K562 (cell line): ENCODE measurements at regions not wholly inside any gene's neighbourhood (a gene's known extent, or its start where the extent isn't known, plus 50 kb on each side); places are given as distances from the start of the nearest gene placed in this dataset.

Experiments used
- ATAC-seq: fragments of 200-7000 bp; cut with Tn5 transposase; 3 replicates; pipeline ENCODE4 v1.9.1; 2020; ENCODE audit warnings: moderate library complexity
- BruUV-seq: library from RNA; stranded (reverse); fragments of 400-500 nt; replicated peaks from 2 replicates; lab custom pipeline; 2021; lab: Mats Ljungman, UMichigan
- CTCF ChIA-PET: fragments of 300-600 bp; formaldehyde crosslinking; extraction: SDS; loops from one replicate; lab custom pipeline; 2021; ENCODE audit warnings: low intra/inter-chr PET ratio; lab: Yijun Ruan, JAX
- POLR2A ChIA-PET: fragments of 300-600, 350-650 bp; sonication (Branson Sonifier 250); formaldehyde crosslinking; extraction: SDS; loops from one replicate; lab custom pipeline; 2021; ENCODE audit warnings: antibody characterized with exemption, inconsistent platforms; lab: Yijun Ruan, JAX
- DNase-seq, 4 experiments: peaks; one replicate each; pipeline versions ENCODE4 v3.0.0 to v3.0.0-alpha.2; 2011 to 2018; ENCODE audit warnings: low spot score in 3 of 4, mixed read lengths in 3 of 4; ENCODE audit errors: extremely low read depth in 1 of 4
- FAIRE-seq: peaks from 2 replicates; lab custom pipeline; 2011; peaks lifted over from hg19 to GRCh38; lab: Jason Lieb, UNC
- H2AFZ ChIP-seq: 2 replicates; pipeline ENCODE4 v1.6.0; 2011; ENCODE audit warnings: low read depth, low read length, control low read depth, inconsistent platforms
- H3K27ac ChIP-seq: fragments of 200-600 bp; 3 replicates; pipeline ENCODE4 v1.8.0; 2011; ENCODE audit warnings: low read depth, mild to moderate bottlenecking, control low read depth, inconsistent platforms, low read length, moderate library complexity, mixed read lengths; ENCODE audit errors: extremely low read depth
- H3K27me3 ChIP-seq, 2 experiments: fragments of 300-600 bp in 1 of 2; 2 replicates in 1 of 2; 3 replicates in 1 of 2; pipeline versions ENCODE4 v1.6.0 to v1.8.0; 2011; ENCODE audit warnings: inconsistent platforms in 2 of 2, low read length in 2 of 2, mild to moderate bottlenecking in 1 of 2, mixed read lengths in 1 of 2, moderate library complexity in 1 of 2; ENCODE audit not compliant: control insufficient read depth in 2 of 2, insufficient read depth in 2 of 2
- H3K36me3 ChIP-seq: fragments of 300-600 bp; 3 replicates; pipeline ENCODE4 v1.8.0; 2011; ENCODE audit warnings: mild to moderate bottlenecking, low read length, inconsistent platforms; ENCODE audit not compliant: control insufficient read depth, insufficient read depth
- H3K4me1 ChIP-seq, 2 experiments: fragments of 200-600 bp in 1 of 2; replicated peaks in 1 of 2; 2 replicates in 1 of 2; 3 replicates in 1 of 2; pipeline versions ENCODE4 v1.5.1 to v1.8.0; 2011; ENCODE audit warnings: inconsistent platforms in 2 of 2, low read length in 2 of 2, mild to moderate bottlenecking in 1 of 2, mixed read lengths in 1 of 2, moderate library complexity in 1 of 2; ENCODE audit not compliant: control insufficient read depth in 2 of 2, insufficient read depth in 2 of 2
- H3K4me2 ChIP-seq: 2 replicates; pipeline ENCODE4 v1.6.1; 2011; ENCODE audit warnings: low read length, control low read depth, inconsistent platforms, mixed read lengths; ENCODE audit not compliant: insufficient read depth
- H3K4me3 ChIP-seq: fragments of 200-600 bp; sonication (generic), shearing (Covaris generic); 2 replicates; pipeline ENCODE4 v1.5.1; 2016; ENCODE audit warnings: control low read depth, inconsistent platforms
- H3K79me2 ChIP-seq: fragments of 200-600 bp; 3 replicates; pipeline ENCODE4 v1.8.0; 2011; ENCODE audit warnings: low read length, inconsistent platforms; ENCODE audit not compliant: control insufficient read depth, insufficient read depth
- H3K9ac ChIP-seq, 2 experiments: 2 replicates each; pipeline versions ENCODE4 v1.6.0 to v1.6.1; 2011; ENCODE audit warnings: low read depth in 2 of 2, low read length in 2 of 2, control low read depth in 1 of 2, inconsistent platforms in 1 of 2, mild to moderate bottlenecking in 1 of 2, mixed read lengths in 1 of 2; ENCODE audit not compliant: insufficient read depth in 1 of 2
- H3K9me1 ChIP-seq: one replicate; pipeline ENCODE4 v1.6.0; 2011; ENCODE audit warnings: inconsistent platforms, mild to moderate bottlenecking, low read length, moderate library complexity; ENCODE audit not compliant: control insufficient read depth, insufficient read depth
- H3K9me3 ChIP-seq: replicated peaks from 2 replicates; pipeline ENCODE4 v1.5.1; 2011; ENCODE audit warnings: low read depth, low read length, inconsistent platforms; ENCODE audit not compliant: control insufficient read depth, insufficient read depth
- H4K20me1 ChIP-seq: replicated peaks from 2 replicates; pipeline ENCODE4 v1.6.1; 2011; ENCODE audit warnings: low read length, inconsistent platforms, mixed read lengths; ENCODE audit not compliant: control insufficient read depth, insufficient read depth
- ATF7 ChIP-seq: fragments of 450-650 bp; IDR thresholded peaks from 2 replicates; pipeline ENCODE4 v1.7.1; 2014; ENCODE audit warnings: mild to moderate bottlenecking, moderate library complexity
- CXXC5 ChIP-seq: fragments of 250-450 bp; sonication (Bioruptor Pico); IDR thresholded peaks from 2 replicates; pipeline ENCODE4 v1.8.0; 2022; ENCODE audit warnings: inconsistent platforms, mild to moderate bottlenecking, moderate library complexity
- ELF2 ChIP-seq: fragments of 250-450 bp; sonication (Bioruptor Pico); IDR thresholded peaks from 2 replicates; pipeline ENCODE4 v1.5.0; 2021; ENCODE audit warnings: mild to moderate bottlenecking
- HCFC1 ChIP-seq: IDR thresholded peaks from 2 replicates; pipeline ENCODE4 v1.6.1; 2012; ENCODE audit warnings: low read depth, low read length, improper control_type of control experiment
- IRF2 ChIP-seq: sonication (generic); formaldehyde crosslinking; IDR thresholded peaks from 2 replicates; pipeline ENCODE4 v1.8.1; 2022; ENCODE audit warnings: mild to moderate bottlenecking, missing genetic modification reagents
- KLF6 ChIP-seq: fragments of 250-450 bp; sonication (Bioruptor Pico); IDR thresholded peaks from 2 replicates; pipeline ENCODE4 v1.4.0; 2020; ENCODE audit warnings: mild to moderate bottlenecking, moderate library complexity, borderline replicate concordance
- NBN ChIP-seq: fragments of 450-650 bp; IDR thresholded peaks from 2 replicates; pipeline ENCODE4 v1.6.1; 2016; ENCODE audit warnings: low read depth, mild to moderate bottlenecking
- SMC3 ChIP-seq: conservative IDR thresholded peaks from 2 replicates; pipeline ENCODE4 v1.6.1; 2011; ENCODE audit warnings: low read depth, low read length, improper control_type of control experiment; ENCODE audit not compliant: insufficient read depth
- SRF ChIP-seq, 2 experiments: fragments of 250-450, 450-650 bp in 1 of 2; sonication (Bioruptor Pico) in 1 of 2; sonication (generic) in 1 of 2; formaldehyde crosslinking; IDR thresholded peaks; 2 replicates each; pipeline versions ENCODE4 v1.5.0 to v1.5.1; 2020 to 2022; ENCODE audit warnings: mild to moderate bottlenecking in 1 of 2, missing genetic modification reagents in 1 of 2
- SUPT5H ChIP-seq: fragments of 450-650 bp; IDR thresholded peaks from 2 replicates; pipeline ENCODE4 v1.6.1; 2016
- TEAD2 ChIP-seq: fragments of 450-650 bp; IDR thresholded peaks from 2 replicates; pipeline ENCODE4 v1.6.1; 2016; ENCODE audit warnings: missing genetic modification characterization, control low read depth, missing compliant biosample characterization
- ZNF274 ChIP-seq: IDR thresholded peaks from 2 replicates; pipeline ENCODE4 v1.6.1; 2011; ENCODE audit warnings: low read depth, mild to moderate bottlenecking, low read length, moderate library complexity, borderline replicate concordance
- ZNF311 ChIP-seq: fragments of 250-450 bp; sonication (Bioruptor Pico); IDR thresholded peaks from 2 replicates; pipeline ENCODE4 v1.4.0; 2020; ENCODE audit warnings: mild to moderate bottlenecking, moderate library complexity
- WGBS: fragments of 100-300 bp; shearing (Covaris generic); methylation state at CpG from one replicate; pipeline ENCODE4 v1.1.6; 2016; ENCODE audit warnings: low coverage, mixed read lengths; ENCODE audit not compliant: insufficient coverage; ENCODE audit errors: missing lambda C conversion rate; 5-methylcytosine and 5-hydroxymethylcytosine counted together
- in situ Hi-C: fragments of 300-500 bp; cut with MboI; formaldehyde crosslinking; loops from 4 replicates; pipeline ENCODE4 v1.15.0; 2018; ENCODE audit warnings: inconsistent platforms, mixed read lengths
- intact Hi-C: fragments of 100-400 bp; cut with micrococcal nuclease; formaldehyde crosslinking; loops from 2 replicates; pipeline ENCODE4 v1.14.2; 2022
- TF ChIP-seq, protein P1 (sequence below): fragments of 200-800 bp; sonication (Bioruptor generic); IDR thresholded peaks from 2 replicates; pipeline ENCODE4 v1.6.1; 2017; ENCODE audit warnings: missing genetic modification characterization, missing compliant biosample characterization

DNA sequence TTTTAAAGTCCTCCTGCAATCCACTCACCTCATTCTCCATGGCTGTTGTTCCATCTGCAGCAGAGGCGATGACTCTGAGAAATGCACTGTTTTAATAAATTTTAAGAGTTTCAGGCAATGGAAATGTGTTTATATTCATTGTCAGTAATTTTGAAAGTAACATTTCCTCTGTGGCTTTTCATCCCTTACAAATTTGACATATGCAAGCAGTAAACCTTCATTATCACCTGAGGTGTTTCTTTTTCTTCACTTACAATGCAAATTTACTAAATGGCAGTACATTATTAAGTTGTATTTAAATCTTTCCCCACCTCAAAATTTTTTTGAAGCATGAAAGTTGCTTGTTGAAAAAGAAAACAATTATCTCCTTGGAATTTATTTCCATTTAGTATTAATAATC lies 136.9 kb downstream of the DIRAS2 start:
- TF ChIP-seq ZNF274 (no peak), ZNF311 (CRISPR knock-in tag) (no peak), CXXC5 (CRISPR knock-in tag) (no peak), KLF6 (CRISPR knock-in tag) (no peak), TEAD2 (tag) (no peak), ELF2 (CRISPR knock-in tag) (no peak), IRF2 (CRISPR knock-in tag) (no peak), SMC3 (no peak), SRF (CRISPR knock-in tag; IDR thresholded peaks at IDR 0.05) (no peak), HCFC1 (no peak), SUPT5H (no peak), NBN (no peak), ATF7 (no peak)
- TF ChIP-seq, protein P1, sequence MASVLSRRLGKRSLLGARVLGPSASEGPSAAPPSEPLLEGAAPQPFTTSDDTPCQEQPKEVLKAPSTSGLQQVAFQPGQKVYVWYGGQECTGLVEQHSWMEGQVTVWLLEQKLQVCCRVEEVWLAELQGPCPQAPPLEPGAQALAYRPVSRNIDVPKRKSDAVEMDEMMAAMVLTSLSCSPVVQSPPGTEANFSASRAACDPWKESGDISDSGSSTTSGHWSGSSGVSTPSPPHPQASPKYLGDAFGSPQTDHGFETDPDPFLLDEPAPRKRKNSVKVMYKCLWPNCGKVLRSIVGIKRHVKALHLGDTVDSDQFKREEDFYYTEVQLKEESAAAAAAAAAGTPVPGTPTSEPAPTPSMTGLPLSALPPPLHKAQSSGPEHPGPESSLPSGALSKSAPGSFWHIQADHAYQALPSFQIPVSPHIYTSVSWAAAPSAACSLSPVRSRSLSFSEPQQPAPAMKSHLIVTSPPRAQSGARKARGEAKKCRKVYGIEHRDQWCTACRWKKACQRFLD (CRISPR knock-in tag): no peak
- TF ChIP-seq, all 486 proteins: peak for 0
- FAIRE-seq: no peak
- in situ Hi-C loops: no loop called here
- H3K9me3 ChIP-seq: no peaks in the 10 kb centered on the region
- no TSS peak for BruUV-seq
- POLR2A ChIA-PET: no interaction called here
- CTCF ChIA-PET: no interaction called here
- H3K4me2 ChIP-seq: no peak overlapping the region
- no peak overlapping the region for H3K4me3 ChIP-seq
- no peak overlapping the region for H3K27ac ChIP-seq
- intact Hi-C loops: no loop called here
- H3K79me2 ChIP-seq: no peaks in the 10 kb centered on the region
- DNase-seq: no peak
- H3K36me3 ChIP-seq: no peaks in the 10 kb centered on the region
- no peaks in the 10 kb centered on the region for H3K4me1 ChIP-seq
- H3K27me3 ChIP-seq: no peaks in the 10 kb centered on the region
- 0% methylated on average over 1 of the region's 1 CpG for WGBS
- ATAC-seq: no peak
- H3K9ac ChIP-seq: no peak overlapping the region
- H2AFZ ChIP-seq: no peak overlapping the region
- H3K9me1 ChIP-seq: no peaks in the 10 kb centered on the region
- no peaks in the 10 kb centered on the region for H4K20me1 ChIP-seq
